ENCODE measurements at regions not wholly inside any gene's neighbourhood (a gene's known extent, or its start where the extent isn't known, plus 50 kb on each side); places are given as distances from the start of the nearest gene placed in this dataset.
"Not testable (repeated sequence)": the region's sequence is repeated elsewhere in the genome, so short reads cannot be mapped to it uniquely, and the experiment has no call there.

DNA sequence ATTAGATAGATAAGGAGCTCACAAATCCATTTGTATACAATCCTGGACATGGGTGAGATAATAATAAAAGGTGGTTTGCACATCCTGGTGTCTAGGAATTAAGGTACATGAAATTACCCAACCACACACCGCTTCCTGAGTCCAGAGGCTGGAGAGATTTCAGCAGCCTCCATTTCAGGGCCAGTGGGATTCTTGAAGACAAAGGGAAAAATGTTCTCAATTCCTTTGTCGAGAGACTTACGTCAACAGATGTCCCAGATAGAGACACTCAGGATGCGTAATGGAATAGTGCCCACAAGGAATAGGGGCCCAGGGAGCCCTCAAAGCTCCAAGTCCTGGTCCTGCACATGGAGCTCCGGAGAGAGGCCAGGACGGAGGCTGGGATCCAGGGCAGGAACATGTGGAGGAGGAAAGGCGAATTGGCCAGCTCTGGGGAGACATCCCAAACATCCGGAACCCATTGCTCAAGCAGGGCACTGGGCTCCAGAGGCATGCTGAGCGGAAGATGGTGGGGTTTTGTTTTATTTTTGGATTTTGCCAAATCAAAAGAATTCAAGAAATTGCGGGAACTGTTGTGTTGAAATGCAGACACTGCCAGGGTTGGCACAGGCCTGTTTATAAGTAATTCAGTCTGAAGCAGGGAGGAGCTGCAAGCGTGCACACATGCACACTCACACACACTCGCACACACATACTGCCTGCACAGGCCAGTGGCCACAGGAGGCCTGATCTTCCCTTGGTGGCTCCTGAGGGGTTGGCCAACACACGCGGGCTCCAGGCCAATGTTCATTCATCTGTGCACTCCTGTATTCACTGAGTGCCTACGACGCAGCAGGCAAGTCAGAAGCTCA, 97.2 kb downstream of the NOG start:
- no peak for DNase-seq (ENCODE audit: low read depth, low spot score)

DNA sequence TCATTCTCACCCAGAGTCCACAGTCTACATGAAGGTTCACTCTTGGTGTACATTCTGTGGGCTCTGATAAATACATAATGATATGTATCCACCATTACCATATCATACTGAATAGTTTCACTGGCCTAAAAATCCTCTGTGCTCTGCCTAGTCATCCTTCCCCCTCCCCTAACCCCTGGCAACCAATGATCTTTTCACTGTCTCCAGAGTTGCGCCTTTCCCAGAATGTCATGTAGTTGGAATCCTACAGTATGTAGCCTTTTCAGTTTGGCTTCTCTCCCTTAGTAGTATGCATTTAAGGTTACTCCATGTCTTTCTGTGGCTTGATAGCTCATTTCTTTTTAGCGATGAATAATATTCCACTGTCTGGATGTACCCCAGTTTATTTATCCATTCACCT, 101.3 kb downstream of the NOG start:
- no peak for DNase-seq (ENCODE audit: low read depth, low spot score)

DNA sequence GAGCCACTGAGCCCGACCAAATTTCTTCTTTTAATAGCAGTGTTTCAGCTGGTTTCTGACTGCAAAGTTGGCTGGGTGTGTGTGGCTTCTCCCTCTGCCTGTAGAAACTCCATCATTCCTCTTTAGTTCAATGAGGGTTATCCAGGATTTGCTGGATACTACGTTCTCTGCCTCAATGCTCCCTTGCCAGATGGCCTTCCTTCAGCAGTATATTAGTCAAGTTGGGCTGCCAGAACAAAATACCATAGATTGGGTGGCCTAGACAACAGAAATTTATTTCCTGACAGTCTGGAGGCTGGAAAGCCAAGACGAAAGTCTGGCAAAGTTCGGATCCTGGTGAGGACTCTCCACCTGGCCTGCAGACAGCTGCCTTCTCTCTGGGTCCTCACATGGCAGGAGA, 103.7 kb downstream of the NOG start:
- no peak for DNase-seq (ENCODE audit: low read depth, low spot score)

DNA sequence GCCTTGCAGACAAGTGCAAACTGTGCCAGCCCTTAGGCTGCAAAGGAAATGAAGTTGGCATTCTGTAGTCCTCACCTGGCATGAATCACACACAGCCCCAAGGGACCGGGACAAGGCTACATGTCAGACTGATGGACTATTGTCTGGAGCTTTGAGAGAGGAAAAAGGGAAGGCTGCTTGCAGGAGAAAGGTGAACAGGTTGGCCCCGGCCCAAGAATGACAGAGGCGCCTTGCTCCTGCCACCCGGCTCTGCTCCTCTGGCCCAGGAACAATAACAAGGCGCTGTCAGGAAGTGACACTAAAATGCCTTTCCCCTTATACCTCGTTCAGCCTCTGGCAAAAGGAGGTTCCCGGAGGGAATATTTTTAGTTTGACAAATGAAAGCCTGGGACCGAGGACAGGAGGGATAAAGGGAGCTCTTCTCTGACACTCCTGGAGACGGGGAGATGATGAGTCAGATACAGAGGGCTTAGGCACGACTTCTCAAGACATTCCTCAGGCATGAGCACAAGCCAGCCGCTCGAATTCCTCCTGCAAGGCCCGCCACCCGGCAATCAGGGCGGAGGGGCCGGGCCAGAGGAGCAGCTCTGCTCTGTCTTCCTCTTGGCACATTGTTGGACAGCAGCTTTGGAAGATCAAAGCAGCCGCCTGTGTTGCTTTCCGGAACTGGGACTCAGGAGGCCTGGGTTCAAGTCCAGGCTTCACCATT, 105.8 kb downstream of the NOG start:
- peak; percentile 8 for DNase-seq (ENCODE audit: low read depth, low spot score)

DNA sequence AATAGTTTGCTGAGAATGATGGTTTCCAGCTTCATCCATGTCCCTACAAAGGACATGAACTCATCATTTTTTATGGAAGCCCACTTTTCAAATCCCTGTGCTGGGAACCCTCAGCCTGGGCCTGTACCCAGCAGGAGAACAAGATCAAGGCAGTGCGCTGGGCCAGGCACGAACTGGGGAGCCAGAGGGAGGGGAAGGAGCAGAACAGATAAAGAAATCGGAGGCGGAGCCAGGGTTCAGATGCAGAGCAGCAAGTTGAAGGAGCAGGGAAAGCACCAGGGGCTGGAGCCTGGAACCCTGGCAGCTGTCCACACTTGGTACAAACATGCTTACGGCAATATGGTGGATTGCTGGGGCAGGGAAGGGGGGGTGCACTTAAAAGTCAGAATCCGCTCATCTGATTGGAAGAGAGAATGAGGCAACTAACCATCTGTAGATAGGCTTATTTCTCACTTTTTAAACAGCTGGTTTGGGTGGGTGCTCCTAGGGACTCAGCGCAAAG, 107.5 kb downstream of the NOG start:
- DNase-seq (ENCODE audit: low read depth, low spot score): no peak

DNA sequence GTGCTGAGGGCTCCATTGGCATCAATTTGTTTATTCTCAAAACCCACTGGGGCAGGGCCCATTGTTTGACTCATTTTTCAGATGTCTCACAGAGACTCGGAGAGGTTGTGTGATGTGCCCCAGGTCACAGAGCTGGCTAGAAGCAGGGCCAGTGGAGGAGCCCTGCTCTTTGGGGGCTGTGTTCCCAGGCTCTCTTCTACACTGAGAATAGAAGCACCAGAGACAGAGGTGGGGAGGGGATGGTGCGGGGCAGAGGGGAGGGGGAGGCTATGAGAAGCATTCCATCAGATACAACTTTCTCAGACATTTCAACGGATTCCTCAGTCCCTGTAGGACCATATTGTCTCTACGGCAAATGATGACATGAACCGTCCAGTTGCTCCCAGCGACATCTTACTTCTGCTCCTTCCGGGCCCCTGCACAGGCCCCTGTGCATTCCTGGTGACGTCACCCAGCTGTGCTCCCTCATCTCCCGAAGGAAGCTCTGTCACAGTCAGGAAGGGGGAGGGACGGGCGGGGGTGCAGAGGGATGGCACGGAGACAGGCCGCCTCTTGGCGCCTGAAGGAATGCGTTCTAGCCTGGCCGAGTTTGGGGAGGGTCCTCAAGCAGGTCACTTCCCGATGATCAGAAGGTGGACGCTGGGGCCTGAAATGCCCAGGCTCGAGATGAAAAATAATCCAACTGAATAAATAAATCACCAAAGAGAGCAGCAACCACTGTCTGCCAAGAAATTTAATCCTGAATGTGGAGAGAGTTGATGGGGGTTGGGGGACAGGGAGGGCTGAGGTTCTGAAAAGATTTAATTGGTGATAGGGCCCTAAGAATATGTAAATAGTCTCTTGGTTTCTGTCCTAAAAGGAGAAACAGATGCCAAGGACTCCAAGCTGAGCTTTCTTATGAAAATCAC, 114.1 kb downstream of the NOG start:
- DNase-seq (ENCODE audit: low read depth, low spot score): no peak

DNA sequence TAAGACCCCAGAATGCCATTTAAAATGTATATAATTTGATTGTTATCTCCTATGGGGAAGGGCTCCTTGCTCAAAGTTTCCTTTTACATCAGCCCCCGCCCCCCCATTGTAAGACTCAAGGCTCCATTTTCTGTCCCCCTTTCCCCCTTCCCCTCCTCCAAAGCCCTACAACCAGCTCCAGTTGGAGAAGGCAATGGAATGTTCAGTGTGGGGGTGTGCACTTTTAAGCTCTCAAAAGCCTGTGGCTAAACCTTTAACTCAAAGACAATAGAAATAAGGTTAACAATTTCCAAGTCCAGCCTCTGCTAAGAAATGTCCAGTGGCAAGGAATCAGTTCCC, 114.7 kb downstream of the NOG start:
- DNase-seq (ENCODE audit: low read depth, low spot score): no peak

DNA sequence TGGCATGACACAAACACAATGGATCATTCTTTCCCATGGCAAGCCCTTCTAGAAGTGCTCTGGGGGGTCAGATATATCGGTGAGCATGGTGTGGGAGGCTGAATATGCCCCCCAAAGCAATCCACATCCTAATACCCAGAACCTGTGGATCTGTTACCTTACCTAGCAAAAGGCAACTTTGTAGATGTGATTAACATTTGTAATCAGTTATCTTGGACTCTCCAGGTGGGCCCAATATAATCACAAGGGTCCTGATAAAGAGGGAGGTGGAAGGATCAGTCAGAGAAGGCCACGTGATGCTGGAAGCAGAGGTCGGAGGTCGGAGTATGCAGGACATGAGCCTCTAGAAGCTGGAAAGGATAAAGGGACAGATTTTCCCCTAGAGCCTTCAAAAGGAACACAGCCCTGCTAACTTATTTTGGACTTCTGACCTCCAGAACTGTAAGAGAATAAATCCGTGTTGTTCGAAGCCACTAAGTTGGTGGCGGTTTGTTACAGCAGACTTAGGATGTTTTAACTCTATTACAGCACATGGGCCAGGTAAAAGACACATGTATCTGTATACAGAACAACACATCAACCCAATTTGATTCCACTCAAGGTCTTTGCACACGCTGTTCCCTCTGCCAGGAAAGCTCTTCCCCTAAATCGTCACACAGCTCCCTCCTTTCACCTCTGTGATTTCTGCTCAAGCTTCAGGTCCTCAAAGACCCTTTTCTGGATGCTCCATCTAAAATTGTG, 115.3 kb downstream of the NOG start:
- DNase-seq (ENCODE audit: low read depth, low spot score): no peak

DNA sequence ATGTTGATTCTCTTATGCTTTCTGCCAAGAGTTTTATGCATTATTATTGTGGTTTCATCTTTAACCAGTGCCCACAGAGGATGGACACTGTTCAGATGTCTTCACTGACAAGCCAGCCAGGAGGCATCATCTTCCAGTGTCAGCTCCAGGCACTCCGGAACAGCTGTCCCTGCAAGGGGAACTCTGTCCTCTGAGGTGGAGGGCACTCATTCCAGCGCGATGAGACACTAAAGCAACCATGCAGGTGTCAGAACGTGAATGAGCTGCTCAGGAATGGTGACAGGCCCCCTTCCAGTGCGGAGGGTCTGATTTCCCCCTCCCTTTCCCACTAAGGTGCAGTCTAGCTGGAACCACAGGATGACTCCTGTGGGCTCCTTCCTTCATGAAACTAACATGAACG, 117.5 kb downstream of the NOG start:
- no peak for DNase-seq (ENCODE audit: low read depth, low spot score)

DNA sequence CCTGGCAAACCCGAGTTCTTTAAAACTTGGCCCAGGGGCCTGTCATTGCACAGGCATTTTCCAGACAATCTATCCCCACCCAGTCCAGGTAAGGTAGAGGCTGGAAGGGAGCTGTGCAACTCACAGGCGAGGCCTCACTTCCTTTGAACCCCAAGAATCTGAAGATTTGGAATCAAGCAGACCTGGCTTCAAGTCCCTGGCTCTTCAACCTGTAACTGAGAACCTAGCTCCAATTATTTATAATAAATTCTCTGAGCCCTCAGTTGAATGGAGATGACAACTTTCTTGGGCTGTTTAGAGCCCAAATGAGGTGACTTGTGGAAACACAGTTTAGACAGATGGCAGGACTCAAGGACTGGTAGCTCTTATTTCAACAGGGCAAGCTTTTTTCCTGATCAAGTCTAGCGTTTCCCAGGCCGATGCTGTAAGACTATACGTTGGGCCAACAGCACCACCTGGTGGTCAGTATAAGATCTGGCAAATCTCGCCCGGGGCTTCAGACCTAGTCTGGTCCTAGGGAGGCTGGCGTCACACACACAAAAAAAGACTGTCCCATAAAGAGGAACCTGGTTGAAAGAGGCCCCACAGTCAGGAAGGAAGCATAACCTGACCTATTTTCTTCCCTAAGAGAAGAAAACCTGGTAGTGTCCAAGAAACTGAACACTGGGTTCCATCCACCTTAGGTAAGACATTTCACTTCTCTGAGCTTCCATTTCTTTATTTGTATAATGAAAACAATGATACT, 117.9 kb downstream of the C17orf67 start:
- DNase-seq (ENCODE audit: low read depth, low spot score): peak; percentile 38

DNA sequence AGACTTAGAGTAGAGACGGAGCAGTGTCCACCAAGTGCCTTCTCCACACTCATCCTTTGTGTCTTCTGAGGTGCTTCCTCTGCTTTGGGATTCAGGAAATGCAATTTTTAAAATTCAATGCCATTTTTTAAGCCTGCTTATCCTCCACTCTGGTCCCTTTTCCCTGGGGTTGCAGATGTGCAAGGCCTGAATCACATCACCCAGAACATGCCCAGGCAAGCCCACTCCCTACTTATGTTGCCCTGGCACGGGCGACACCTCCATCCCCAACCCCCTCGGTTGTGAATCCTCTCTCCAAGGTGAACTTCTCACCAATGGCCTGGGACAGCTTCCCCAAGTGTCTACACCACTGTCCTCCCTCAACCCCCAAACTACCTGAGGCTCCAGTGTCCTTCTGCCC, 116.2 kb downstream of the C17orf67 start:
- DNase-seq (ENCODE audit: low read depth, low spot score): no peak

DNA sequence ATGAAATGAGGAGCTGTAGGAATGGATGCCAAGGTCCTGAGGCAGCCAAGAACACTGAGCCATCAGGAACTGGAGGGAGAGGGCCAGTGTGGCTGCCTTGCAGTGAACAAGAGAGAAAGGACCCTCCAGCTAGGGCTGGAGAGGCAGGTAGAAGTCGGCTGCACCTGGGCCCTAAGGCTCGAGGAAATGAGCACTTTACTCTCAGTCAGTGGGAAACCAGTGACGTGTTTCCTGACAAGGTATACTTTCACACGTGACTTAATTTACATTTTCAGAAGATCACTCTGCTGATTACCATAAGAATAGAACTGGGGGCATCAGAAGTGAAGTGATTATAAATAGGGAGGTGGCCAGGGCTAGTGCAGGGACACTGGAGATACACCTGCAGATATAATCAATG, 115.2 kb downstream of the C17orf67 start:
- no peak for DNase-seq (ENCODE audit: low read depth, low spot score)

DNA sequence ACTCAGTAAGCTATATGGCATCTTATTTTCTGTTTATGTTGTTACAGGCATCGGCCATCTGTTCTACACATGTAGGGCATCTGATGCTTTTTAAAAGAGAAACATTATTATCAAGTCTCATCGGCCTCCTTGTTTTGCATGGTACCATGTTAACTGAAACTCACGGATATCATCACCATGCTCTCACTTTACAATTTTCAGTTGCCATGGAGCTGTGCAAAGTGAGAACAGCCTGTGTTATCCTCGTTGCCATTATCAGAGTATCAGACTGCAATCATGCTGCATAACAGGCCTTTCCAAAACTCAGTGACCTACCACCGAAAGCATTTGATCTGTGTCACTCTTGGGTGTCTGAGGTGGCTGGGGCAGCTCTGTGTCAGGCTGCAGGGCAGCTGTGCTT, 110.3 kb downstream of the C17orf67 start:
- no peak for DNase-seq (ENCODE audit: low read depth, low spot score)

DNA sequence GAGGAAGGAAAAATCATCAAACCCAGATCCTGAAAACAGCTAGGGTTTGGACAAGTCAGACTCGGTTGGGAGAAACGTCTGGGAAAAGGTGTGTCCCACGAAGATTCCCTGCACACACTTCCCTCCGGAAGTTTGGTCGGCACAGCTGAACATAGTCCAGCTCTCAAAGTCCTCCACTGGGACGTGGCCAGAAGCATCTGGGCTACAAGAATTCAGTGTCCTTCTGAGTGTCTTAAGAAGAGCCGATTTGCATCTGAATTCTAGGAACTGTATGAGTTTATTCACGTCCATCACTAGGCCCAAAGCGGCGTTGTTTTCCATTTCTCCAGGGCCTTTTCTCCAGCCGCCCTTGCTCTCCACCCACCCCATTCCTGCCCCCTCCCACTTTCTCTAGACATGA, 109.1 kb downstream of the C17orf67 start:
- DNase-seq (ENCODE audit: low read depth, low spot score): no peak

DNA sequence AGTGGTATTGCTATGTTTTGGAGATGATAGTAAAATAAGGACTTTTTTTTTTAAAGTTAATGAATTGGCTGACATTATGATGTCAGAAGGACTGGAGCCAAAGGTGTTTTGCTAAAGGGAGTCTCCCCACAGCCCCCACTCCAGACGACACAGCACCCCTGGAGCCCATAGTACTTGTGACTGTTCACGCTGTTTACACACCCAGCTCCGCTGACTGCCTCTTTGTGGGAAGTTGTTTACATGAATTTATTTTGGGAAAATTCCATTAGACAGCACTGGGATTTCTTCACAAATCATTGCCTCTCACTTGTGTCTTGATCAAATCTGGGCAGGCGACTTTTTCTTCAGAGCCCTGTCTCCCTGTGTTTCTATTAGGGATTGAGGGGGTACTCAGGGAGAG, 108.6 kb downstream of the C17orf67 start:
- DNase-seq (ENCODE audit: low read depth, low spot score): no peak

DNA sequence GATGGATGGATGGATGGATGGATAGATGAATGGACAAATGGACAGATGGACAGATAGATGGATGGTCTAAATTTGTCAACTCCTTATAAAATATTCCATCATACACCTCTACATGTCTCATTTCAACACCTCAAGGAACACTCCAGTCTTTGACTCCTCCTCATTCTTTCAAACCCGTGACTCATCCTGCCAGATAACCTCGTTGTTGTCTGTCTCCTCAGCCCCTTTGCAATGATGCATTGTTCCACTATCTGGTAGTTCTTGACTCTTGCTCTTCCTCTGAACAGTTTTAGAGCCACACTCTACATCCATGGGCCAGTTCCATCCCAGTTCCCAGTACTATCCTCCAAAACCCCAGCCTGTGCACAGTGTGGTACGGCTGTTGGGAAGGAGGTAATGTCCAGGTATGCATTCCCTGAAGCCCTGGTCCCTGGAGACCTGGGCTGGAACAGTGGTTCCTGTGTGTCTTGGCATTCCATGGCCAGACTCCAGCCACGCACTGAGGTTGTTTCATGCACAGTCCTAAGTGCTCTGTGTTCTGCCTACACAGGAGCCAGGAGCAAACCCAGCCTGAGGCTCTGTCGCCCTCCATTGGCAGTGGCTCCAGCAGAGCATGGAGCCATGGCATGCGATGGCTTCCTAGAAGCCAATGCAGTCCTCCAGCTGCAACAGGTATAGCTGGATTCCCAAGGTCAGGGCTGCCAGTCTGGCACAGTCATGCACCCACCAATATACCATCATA, 105.7 kb downstream of the C17orf67 start:
- DNase-seq (ENCODE audit: low read depth, low spot score): no peak

DNA sequence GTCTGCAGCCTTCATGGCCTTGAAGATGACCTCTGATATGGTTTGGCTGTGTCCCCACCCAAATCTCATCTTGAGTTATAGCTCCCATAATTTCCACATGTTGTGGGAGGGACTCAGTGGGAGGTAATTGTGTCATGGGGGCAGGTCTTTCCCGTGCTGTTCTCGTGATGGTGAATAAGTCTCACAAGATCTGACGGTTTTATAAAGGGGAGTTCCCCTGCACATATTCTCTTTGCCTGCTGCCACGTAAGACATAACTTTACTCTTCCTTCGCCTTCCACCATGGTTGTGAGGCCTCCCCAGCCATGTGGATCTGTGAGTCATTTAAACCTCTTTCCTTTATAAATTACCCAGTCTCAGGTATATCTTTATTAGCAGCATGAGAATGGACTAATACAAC, 102.6 kb downstream of the C17orf67 start:
- DNase-seq (ENCODE audit: low read depth, low spot score): not testable (repeated sequence)

DNA sequence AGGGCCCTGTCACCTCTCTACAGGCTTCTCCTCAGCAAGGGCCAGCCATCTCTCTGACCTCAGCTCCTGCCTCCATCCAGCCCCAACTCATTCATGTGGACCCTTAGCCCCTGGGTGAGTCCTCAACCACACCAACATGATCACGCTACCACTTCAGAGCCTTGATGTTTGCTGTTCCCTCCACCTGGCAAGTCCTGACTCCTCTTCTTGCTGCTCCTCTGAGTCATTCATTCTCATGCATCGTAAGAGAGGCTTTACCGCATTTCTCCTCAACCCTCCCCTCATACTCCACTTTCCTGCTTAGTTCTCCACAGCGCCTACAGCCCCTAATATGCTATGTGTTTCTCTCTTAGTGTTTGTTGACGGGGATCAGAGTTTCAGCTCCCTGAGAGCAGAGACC, 99.9 kb downstream of the C17orf67 start:
- DNase-seq (ENCODE audit: low read depth, low spot score): no peak

DNA sequence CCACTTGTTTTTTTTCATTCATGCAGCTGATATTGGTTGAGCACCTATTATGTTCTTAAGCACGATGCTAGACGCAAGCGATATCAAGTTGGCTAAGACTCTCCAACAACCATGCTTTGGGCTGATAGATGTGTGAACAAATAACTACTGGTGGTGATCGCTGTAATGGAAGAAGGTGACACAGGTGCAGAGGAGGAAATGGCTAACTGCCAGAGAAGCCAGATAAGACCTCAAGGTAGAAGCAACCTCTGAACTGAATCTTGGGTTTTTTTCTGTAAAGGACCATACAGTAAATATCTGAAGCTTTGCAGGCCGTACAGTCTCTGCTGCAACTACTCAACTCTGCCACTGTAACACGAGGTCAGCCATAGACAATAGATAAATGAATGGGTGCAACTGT, 97.9 kb downstream of the C17orf67 start:
- DNase-seq (ENCODE audit: low read depth, low spot score): no peak

Measured in brain pericyte (primary cell).